ENCODE measurements at regions not wholly inside any gene's neighbourhood (a gene's known extent, or its start where the extent isn't known, plus 50 kb on each side); places are given as distances from the start of the nearest gene placed in this dataset.
"Not testable (repeated sequence)": the region's sequence is repeated elsewhere in the genome, so short reads cannot be mapped to it uniquely, and the experiment has no call there.

DNA sequence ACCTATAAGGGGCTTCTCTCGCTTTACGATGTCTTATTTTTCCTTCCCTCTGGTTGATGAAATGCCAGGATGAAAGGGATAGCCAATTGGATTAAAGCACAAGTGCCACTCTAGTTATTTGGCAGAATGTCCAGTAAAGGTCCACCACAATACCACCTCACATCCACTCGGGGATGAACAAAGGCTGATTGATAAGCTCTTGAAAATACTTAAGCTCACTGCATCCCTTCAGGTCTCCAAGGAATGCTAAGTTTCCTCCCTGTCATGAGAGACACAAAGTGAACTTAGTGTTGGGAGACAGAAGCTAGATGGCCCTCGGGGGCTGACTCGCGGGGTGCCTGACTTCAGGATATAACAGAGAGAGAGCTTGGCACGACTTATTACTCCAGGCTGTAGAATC, 185.9 kb upstream of the ZNF644 start:
- DNase-seq = not testable (repeated sequence)

DNA sequence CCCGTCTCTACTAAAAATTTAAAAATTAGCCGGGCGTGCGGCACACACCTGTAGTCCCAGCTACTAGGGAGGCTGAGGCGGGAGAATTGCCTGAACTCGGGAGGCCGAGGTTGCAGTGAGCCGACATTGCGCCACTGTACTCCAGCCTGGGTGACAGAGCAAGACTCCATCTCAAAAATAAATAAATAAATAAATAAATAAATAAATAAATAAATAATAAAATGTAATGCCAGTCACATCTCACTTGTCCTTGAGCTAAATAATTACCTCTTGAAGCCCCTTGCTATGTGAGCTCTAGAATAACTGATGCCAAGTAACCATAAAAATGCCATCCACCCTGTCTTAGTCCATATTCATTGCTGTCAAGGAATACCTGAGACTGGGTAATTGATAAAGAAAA, 182.3 kb upstream of the ZNF644 start:
- not testable (repeated sequence) for DNase-seq

DNA sequence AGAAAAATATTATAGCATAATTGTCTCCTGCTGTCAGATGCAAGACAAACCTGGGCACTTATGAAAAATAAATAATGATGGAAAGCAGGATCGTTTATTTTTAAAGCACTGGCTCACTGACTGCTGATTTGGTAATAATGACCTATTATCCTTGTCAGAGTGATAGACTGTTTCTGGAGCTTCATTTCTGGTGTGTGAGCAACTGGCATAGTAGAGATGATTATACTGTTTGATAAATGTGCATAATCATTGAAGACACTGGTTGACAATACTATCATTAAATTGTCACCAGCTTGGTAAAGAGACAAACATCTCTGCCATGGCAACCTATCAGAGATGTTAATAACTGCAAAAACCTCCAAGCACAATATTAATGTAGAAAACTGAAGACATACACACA, 179.9 kb upstream of the ZNF644 start:
- no peak for DNase-seq

DNA sequence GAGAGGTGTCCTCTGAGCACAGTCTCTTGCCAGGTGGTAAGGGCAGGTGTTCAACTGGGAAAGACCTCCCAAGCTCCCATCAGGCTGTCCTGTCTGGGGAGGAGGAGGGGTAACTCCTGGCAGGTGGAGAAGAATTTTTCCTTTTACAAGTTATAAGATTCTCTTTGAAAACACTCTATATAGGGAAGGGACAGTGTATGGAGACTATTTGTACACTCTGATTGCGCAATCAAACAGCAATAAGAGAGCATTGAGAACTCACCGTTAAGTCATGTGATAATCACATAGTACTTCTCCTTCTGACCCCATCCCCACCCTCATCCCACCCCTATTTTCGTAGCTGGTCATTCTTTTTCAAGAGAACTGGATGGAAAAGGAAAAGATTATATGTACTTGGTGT, 179.3 kb upstream of the ZNF644 start:
- no peak for DNase-seq

DNA sequence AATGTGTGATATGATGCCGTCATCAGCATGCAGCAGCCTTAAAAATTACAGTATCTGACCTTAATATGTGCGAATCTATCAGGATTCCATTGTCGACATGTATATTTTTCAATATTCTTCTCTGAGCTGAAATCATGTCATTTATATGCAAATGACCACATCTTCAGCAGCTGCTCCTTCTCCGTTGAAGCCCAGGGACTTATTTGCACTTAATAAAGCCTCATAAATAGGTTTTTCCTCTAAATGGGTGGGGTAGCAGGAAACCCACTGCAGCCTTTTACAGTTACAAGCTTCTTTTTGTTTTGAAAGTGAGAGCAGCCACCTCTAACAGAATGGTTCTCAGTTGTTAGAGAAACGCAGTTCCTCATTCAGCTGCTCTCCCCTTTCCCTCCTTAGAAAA, 178.8 kb upstream of the ZNF644 start:
- DNase-seq = no peak

DNA sequence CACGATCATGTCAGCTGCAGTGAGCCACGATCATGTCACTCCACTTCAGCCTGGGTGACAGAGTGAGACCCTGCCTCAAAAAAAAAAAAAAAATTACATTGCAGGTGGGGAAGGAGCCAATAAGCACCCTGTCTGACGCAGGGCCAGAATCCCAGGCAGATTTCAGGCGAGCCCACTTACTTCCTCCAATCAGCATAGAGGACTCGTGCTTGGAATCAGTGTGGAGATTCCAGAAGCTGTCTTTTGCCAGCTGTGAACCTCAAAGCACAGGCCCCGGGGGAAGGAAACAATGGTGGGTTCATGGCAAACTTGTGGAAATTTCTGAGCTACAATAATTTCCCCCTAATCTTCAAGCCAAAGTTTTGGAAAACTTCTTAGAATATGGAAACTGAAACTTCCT, 178.2 kb upstream of the ZNF644 start:
- no peak for DNase-seq

DNA sequence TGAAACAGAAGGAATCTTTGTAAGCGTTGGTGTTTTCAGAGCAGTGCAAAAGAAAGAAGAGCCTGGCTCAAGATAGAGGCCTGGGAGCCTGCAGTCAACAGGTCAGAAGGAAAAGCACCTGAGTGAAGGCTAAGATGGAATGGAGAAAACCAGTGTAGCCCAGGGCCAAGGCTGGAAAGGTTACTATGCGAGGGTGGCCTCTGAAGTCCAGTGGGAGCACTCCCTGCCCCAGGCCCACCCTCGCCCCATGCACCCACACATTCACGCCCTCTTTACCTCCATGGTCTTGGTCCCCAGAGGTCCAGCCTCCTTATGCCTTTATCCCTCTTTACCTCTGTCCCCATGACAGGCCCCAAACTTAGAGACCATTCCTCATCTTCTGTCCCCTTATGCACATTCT, 169.2 kb upstream of the ZNF644 start:
- DNase-seq = no peak

DNA sequence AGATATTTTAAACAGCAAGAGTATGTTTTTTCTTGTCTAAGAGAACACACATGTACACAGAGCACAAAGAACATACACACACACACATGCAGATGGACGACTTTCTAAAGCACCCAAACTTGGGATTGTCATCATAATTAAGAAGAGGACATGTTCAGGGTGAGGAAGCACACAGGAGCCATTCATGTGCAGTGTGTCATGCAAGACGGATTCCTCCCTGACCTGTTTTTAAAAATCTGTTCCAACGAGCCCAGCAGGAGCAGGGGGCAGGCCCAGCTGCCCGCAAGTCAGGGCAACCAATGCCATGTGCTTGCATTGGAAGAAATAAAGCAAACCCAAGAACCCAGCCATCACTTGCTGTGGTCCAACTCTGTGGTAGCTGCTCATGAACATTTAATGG, 167.3 kb upstream of the ZNF644 start:
- no peak for DNase-seq

DNA sequence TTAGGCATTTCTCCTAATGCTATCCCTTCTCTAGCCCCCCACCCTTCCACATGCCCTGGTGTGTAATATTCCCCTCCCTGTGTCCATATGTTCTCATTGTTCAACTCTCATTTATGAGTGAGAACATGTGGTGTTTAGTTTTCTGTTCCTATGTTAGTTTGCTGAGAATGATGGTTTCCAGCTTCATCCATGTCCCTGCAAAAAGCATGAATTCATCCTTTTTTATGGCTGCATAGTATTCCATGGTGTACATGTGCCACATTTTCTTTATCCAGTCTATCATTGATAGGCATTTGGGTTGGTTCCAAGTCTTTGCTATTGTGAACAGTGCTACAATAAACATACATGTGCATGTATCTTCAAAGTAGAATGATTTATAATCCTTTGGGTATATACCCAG, 161.0 kb upstream of the ZNF644 start:
- not testable (repeated sequence) for DNase-seq

DNA sequence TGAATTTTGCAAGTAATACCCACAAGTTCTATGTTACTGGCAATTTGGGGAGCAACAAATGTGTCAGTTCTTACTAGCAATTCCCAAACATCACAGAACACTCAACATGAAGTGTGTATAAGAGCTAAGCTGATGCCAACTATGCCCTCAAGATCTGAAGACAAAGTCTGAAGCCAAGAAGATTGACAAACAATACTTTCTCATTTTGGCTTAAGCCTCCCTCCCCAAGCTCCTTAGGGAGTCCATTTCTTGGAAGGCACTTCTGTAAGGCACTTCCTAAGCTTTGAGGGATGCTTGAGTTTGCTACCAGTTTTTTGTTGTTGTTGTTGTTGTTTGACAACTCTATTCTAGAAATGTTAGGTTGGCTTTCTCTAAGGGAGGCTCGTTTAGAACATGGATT, 154.4 kb upstream of the ZNF644 start:
- DNase-seq = no peak

DNA sequence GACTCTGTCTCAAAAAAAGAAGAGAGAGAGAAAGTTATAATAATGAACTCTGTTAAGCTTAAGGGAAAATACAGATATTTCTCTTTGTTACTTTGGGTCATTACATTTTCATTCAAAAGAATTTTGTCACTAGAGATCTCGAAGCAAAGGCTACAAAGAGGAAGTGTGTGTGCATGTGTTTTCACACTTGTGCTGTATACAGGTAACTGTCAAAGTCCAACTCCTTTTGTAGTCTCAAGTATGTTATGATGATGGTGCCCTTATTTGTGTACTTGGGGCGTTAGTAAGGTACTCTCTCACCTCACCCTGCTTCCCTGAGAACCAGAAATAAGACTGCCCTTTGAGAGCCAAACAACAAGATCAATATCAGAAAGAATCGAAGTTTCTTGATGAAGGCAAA, 152.9 kb upstream of the ZNF644 start:
- DNase-seq = no peak

DNA sequence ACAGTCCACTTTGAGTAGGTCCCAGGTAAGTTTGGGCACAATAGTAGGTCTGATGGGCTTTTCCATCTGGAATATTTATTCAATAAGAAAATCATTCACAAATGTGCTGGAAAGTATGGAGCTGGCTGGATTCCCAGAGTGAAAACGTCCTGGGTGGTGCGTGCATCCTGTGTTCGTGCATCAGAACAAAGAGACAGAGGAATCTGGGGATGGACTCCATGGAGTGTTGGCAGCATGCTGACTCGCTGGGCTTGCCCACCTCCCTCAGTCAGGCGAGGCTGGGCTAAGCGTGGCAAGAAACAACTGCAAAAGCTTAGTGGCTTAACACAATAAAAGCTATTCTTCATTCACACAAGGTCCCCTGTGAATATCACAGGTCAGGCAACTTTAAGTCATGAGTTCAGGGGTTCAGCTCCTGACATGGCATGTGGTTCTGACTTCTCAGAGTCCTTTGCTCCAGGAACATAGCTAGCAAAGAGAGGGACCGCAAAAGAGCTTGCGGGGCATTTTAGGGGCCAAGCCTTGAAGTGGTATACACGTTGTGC, 151.6 kb upstream of the ZNF644 start:
- no peak for DNase-seq

DNA sequence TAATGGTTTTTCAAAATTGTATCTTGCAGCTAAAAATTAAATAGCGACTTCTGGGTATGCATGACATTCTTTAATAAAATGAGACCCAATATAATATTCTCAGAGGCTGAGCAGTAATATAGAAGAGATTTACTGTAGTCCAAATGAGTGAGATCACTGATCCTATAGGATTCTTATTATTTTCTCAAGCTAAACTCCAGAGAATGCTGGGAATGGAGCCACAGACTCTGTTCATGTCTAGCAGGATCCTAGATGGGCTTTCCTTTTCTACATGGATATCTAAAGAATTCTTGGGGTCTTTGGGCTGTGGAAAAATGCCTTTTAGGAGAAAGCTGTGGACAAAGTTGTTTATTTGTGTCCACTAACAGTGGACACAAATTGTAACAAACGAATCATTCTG, 150.7 kb upstream of the ZNF644 start:
- no peak for DNase-seq

DNA sequence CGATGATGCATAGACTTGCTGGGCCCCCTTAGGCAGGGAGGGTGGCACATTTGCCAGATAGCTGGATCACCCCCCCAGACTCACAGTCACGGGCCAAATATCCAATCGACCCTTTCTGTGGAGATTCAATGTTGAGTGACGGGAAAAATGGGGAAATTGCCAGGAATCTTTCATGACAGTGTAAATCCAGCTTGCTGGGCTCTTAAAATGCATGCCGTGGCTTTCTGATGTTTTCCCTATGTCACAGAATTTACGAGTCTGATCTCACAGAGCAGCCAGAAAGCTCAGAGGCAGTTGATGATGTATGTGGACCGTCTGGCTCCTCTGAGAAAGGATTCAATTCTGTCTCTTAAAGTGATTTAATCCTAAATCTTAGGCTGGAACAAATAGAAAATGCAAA, 150.1 kb upstream of the ZNF644 start:
- DNase-seq = no peak

DNA sequence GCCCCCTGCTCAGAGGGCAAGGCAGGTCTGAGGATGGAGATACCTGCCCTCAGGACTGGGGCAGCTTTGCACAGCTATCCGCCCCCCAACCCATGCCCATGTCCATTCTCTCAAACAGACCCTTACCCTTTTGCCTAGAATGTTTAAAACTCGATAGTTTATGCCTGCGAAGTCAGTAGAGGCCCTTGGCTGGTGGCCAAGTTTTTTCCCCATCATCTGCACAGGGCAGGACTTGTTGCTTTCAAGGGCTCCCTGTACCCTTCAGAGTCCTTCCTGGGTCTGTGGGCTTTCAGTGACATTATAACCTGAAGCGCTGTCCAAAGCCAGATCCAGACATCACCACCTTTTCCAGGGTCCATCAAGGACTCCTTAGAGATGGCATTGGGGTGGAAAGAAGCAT, 148.7 kb upstream of the ZNF644 start:
- no peak for DNase-seq

DNA sequence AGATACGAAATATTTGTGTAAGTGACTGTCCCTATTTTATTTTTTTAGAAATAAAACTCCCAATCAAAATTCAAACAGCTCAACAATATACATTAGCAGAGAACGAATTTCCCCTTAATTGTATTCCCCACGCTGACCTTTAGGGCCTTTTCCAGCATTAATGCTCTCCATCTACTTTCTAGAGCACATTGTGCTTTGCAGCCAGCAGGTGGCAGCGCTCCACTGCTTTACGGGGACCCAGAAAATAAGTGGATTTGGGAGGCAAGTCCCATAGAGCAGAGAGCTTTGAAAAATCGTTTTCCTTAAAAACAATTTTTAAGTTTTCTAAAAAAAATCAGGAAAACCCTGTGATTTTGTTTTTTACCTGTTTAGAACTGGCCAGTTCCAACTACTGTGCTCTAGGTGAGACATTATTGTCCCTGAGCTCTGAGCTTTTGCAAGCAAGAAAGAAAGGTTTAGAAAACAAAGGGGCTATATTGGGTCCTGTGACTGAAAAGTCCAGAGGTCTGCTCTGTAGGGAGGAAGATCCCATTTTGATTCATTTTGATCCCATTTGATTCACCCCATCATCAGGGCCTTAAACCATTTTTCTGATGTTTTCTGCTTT, 144.4 kb upstream of the ZNF644 start:
- DNase-seq = peak; percentile 74

DNA sequence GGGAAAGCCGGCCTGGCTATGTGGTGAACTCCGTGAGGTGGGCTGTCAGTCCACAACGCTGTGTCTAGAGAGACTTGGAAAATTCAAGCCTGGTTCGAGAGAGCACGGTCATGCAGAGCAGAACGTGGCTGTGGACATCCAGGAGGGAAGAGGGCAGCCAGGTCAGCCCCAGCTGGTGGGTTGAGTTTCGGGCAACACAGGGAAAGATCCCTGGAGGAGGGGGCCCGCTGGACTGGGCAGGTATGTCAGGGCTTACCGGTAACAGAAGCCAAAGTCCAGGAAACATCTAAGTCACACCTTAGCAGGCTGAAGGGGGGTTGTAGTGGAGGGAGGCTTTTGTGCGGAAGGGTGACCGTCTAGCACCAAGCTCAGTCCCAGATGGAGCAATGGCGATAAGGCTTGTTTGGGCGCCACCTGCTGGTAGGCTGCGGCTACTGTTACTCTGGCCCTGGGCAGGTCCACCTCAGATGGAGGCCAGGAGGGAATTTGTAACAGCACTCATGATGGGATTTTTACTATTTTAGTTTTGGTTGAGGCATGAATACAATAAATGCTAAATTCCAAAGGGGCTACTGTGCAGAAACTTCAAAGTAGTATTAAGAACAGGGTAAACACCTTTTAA, 143.3 kb upstream of the ZNF644 start:
- peak; percentile 89 for DNase-seq

DNA sequence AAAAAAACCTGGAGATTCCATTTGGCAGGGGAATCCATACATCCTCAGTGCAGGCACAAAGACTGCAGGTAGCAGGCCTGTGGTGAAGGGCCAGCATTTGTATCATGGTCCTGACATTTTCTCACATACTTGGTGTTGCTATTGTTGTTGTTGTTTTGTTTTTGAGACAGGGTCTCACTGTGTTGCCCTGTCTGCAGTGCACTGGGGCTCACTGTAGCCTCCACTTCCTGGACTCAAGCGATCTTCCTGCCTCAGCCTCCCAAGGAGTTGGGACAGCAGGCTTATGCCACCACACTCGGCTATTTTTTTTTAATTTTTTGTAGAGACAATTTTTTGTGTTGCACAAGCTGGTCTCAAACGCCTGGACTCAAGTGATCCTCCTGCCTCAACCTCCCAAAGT, 140.8 kb upstream of the ZNF644 start:
- DNase-seq = no peak

DNA sequence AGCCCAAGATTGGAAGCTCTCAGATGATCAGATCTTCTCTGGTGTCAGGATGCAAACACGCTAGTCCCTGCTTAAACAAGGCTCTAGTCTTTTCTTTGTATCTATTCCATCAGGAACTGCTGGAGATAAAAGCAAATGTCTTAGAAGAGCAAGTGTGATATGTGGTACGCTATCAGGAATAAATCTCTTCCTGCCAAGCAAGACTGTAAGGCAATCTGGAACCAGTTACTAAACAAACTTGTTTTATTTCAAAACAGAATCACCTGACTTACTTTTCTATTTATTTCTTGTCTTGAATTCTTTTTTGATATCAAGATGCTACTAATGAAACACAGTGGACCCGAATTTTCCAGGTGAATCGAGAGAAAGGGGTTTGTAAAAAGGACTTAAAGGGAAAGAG, 139.9 kb upstream of the ZNF644 start:
- no peak for DNase-seq

DNA sequence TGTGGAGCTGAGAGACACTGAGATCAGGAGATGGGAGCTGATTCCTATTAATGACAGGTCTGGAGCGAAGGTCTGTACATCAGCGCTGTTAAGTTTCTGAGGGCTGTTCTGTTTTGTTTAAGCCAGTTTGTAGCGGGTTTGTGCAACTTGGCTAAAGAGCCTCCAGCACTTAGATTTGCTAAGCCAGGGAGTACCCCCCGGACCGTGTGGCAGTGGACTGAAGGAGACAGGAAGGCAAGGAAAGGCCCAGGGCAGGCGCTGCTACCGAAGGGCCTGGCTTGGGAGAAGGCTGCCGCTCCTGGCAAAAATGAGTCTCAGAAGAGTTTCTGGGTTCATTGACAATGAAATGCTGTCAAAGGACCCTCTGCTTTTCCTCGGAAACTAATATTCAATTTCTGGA, 139.3 kb upstream of the ZNF644 start:
- no peak for DNase-seq

DNA sequence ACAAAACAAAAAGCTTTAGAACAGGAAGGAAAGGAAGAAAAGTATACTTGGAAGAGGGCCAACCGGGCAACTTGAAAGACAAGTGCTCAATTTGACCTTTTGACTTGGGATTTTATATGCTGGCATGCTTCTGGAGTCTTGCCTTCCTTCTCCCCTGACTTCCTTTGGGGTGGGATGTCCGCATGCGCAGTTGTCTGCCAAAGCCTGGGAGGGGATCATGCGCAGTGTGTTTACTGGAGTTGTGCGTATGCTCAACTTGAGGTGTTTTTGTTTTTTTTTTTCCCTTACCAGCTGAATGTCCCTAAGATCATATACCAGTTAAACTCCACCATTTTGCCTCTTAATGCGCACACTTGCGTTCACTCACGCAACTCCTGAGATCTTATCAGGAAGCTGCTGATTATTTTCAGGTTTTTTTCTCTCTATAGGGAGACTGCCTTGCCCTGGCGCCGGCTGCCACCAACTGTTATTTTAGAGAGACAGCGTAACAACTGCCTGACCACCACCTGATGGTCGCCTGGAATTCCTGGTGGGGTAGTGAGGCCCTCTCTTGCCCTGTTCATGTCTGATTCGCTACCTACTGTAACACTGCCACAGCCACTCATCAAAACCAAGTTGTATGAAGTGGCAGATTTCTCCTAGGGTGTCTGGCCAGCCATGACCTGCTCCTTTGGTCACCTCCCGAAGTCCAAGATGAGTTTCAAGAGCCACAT, 138.7 kb upstream of the ZNF644 start:
- DNase-seq = no peak

DNA sequence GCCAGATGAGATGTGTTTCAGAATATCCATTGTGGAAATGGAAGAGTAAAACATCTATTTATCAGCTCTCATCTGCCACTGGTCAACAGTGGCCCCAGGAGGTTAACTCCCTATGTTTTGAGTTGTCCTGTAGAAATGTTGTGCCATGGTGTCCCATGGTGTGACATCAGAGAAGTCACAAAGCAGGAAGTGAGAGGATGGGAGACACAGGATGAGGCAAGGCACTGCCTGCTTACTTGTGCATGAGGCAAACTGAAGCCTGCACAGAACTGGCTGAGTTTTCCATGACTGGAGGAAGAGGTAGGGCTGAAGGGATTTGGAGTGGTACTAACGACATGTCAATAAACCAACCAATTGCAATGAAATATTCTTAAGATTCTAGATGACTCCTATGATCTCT, 131.5 kb upstream of the ZNF644 start:
- DNase-seq = no peak

DNA sequence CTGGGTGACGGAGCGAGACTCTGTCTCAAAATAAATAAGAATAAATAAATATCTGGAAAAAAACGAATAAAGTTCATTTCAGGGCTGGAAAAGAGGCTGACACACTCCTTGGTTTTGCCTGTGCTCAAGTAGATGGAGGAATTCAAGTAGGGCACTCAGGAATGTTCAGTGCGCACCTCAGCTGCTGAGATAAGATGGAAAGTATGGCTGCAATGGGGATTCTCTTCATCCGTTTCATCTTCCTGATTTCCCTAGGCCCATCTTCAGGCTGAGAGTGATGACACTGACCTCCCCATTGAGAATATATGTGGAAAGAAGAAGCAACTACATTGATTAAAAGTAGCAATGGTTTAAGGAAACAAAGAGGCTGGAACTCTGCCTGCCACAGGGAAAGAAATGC, 130.5 kb upstream of the ZNF644 start:
- no peak for DNase-seq

DNA sequence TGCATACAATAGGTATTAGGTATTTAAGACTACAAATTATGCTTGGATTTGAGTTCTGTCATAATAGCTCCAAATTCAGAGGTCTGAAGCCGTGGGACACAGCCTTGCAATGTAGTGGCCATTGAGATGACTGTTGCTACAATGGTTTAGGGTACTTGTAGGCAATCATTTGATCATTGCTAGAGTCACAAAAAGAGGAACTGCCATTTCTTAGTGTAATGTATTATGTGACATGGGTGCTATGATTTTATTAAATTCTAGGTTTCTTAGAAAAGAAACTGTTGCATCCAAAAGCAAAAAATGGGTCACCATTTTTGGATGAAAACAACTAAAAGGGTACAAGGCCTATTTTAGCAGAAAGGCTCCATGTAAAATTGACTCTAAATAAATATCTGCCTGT, 129.9 kb upstream of the ZNF644 start:
- no peak for DNase-seq

All from activated effector memory CD4-positive, alpha-beta T cell treated with anti-CD3 and anti-CD28 coated beads, Interleukin-2, amount 50 U/mL, for 16 hours (primary cell).